Small intestine (tissue), 7 donors: ENCODE measurements at regions not wholly inside any gene's neighbourhood (a gene's known extent, or its start where the extent isn't known, plus 50 kb on each side); places are given as distances from the start of the nearest gene placed in this dataset.
"Not testable (repeated sequence)": the region's sequence is repeated elsewhere in the genome, so short reads cannot be mapped to it uniquely, and the experiment has no call there.

Experiments
- DNase-seq, 2 donors: peaks; one replicate each; pipeline versions ENCODE4 v3.0.0 to v3.0.0-alpha.2; 2013
- FAIRE-seq: peaks from 2 replicates; lab custom pipeline; 2012; peaks lifted over from hg19 to GRCh38; lab: Jason Lieb, UNC
- H3K27ac ChIP-seq, 3 donors: one replicate each; pipeline ENCODE4 v1.5.1; 2013; ENCODE audit warnings: low read length in 2 of 3, mild to moderate bottlenecking in 2 of 3, control low read depth in 1 of 3, inconsistent platforms in 1 of 3, low read depth in 1 of 3, moderate library complexity in 1 of 3
- H3K27me3 ChIP-seq, 3 donors: one replicate each; pipeline ENCODE4 v1.6.1; 2013; ENCODE audit warnings: low read length in 3 of 3, inconsistent platforms in 1 of 3; ENCODE audit not compliant: control insufficient read depth in 3 of 3, insufficient read depth in 3 of 3
- H3K36me3 ChIP-seq, 3 donors: one replicate each; pipeline ENCODE4 v1.6.1; 2013; ENCODE audit warnings: low read length in 3 of 3, inconsistent platforms in 1 of 3, low read depth in 1 of 3, mild to moderate bottlenecking in 1 of 3, moderate library complexity in 1 of 3; ENCODE audit not compliant: control insufficient read depth in 3 of 3, insufficient read depth in 2 of 3
- H3K4me1 ChIP-seq, 3 donors: one replicate each; pipeline ENCODE4 v1.6.1; 2013; ENCODE audit warnings: low read length in 2 of 3, inconsistent platforms in 1 of 3, low read depth in 1 of 3, mild to moderate bottlenecking in 1 of 3, moderate library complexity in 1 of 3; ENCODE audit not compliant: control insufficient read depth in 3 of 3, insufficient read depth in 2 of 3
- H3K4me3 ChIP-seq, 3 donors: one replicate each; pipeline ENCODE4 v1.5.1; 2013; ENCODE audit warnings: low read length in 3 of 3, control low read depth in 1 of 3, inconsistent platforms in 1 of 3, low read depth in 1 of 3, mild to moderate bottlenecking in 1 of 3, moderate library complexity in 1 of 3
- H3K9me3 ChIP-seq, 2 donors: one replicate each; pipeline ENCODE4 v1.6.1; 2013; ENCODE audit warnings: low read depth in 1 of 2, low read length in 1 of 2; ENCODE audit not compliant: control insufficient read depth in 2 of 2, insufficient read depth in 1 of 2
- WGBS, 3 donors: extraction: QIAGEN DNeasy Blood & Tissue Kit; methylation state at CpG; one replicate each; pipeline ENCODE4 v1.1.7; 2013; 5-methylcytosine and 5-hydroxymethylcytosine counted together
- donor health status: healthy with polysubstance abuse.
- donor health status: control.
- donor health status: control.
- donor health status: Bipolar disorder and iron deficiency.
- donor health status: healthy.

DNA sequence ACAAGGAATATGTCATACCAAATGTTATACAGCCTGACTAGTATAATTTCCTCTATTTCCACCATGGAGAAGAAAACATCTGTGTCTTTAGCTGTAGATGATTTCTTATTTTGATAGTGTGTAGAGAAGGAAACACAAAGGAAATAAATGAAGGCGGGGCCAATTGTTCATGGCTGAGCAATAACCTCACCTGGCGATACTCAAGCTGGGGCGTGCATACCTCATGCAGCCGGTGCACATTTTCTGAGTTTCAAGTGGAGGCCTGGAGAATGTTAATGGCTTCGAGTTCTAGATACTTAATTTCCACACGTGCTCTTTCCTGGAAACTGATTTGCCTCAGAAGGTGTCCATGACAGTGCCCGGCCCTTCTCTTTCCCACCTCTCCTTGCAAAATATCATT, 127.4 kb upstream of the TAF11L2 start:
- H3K27ac ChIP-seq = no peak overlapping the region
- no peak for DNase-seq
- WGBS, 3 donors = 82 to 89% (median 88%) methylated on average over 7 of the region's 7 CpGs
- no peak for FAIRE-seq
- no peak overlapping the region for H3K4me3 ChIP-seq
- H3K27me3 ChIP-seq = no peaks in the 10 kb centered on the region
- no peaks in the 10 kb centered on the region for H3K4me1 ChIP-seq
- no peaks in the 10 kb centered on the region for H3K36me3 ChIP-seq
- no peaks in the 10 kb centered on the region for H3K9me3 ChIP-seq

- Histone ChIP-seq H3K36me3 (no peaks in the 10 kb centered on the region), H3K4me1 (no peaks in the 10 kb centered on the region), H3K27ac (no peak overlapping the region), H3K4me3 (no peak overlapping the region), H3K27me3 (no peaks in the 10 kb centered on the region), H3K9me3 (no peaks in the 10 kb centered on the region)
- 50 to 61% (median 59%) methylated on average over 5 of the region's 5 CpGs for WGBS, 3 donors
- FAIRE-seq (no peak), DNase-seq (no peak)
Measured at GRCh38 chr5:17373406-17373805, 124.6 kb upstream of the TAF11L2 start.

GRCh38 chr5:17373814-17374556, 124.0 kb upstream of the TAF11L2 start:
- Histone ChIP-seq H3K9me3 (no peaks in the 10 kb centered on the region), H3K27ac (no peak overlapping the region), H3K27me3 (no peaks in the 10 kb centered on the region), H3K36me3 (no peaks in the 10 kb centered on the region), H3K4me1 (no peaks in the 10 kb centered on the region), H3K4me3 (no peak overlapping the region)
- no peak for DNase-seq
- 63 to 72% (median 69%) methylated on average over 7 of the region's 7 CpGs for WGBS, 3 donors
- no peak for FAIRE-seq

GRCh38 chr5:17374973-17375742, 122.9 kb upstream of the TAF11L2 start:
- no peaks in the 10 kb centered on the region for H3K9me3 ChIP-seq
- no peaks in the 10 kb centered on the region for H3K36me3 ChIP-seq
- no peaks in the 10 kb centered on the region for H3K27me3 ChIP-seq
- no peak for DNase-seq
- H3K4me3 ChIP-seq = no peak overlapping the region
- WGBS, 3 donors = 24 to 55% (median 37%) methylated on average over 10 of the region's 10 CpGs
- no peaks in the 10 kb centered on the region for H3K4me1 ChIP-seq
- H3K27ac ChIP-seq = no peak overlapping the region
- no peak for FAIRE-seq

- WGBS, 3 donors = 91 to 96% (median 92%) methylated on average over 2 of the region's 2 CpGs
- H3K4me1 ChIP-seq, H3K27me3 ChIP-seq, H3K9me3 ChIP-seq, H3K36me3 ChIP-seq, H3K4me3 ChIP-seq, H3K27ac ChIP-seq, FAIRE-seq, DNase-seq: not testable (repeated sequence)
Measured at GRCh38 chr5:17375886-17376285, 122.1 kb upstream of the TAF11L2 start.

- WGBS, 3 donors = 53 to 64% (median 64%) methylated on average over 6 of the region's 6 CpGs
- FAIRE-seq = no peak
Measured at GRCh38 chr5:17378346-17378997, 119.6 kb upstream of the TAF11L2 start.

DNA sequence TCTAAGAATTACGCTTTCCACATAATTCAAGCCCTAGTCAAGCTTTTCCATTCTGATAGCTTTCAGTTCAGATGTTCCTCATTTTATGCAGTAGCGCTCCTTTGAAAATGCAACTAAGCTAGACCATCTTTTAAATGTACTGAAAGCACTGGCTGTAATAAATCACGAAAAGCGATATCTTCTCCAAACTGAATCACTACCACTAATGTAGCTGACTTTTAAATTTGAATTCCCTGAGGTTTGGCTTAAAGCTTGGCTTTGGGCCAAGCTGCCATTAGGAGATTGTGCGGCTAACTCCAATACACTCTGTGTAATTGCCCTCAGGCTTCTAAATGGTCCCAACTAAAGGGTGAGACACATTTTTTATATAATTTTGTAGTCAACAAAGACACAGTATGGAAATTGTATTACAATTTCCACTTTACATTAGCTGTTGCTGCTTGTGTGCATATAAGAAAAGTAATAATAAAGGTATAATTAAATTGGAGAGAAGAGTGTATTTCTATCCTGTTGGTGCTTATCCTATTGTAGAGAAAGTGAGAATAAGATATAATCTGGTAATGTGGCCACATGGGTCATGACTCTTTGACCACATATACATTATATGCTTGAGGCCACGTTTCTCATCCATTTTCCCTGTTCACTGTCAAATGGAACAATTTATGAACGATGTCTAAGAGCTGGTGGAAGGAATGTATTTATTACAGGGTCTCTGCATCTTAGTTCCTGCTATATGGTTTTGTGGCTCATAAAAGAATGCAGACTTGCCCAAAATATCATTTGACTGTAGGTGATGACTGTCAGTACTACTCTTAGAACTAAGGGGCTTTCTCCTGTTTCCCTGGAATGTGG, 118.7 kb upstream of the TAF11L2 start:
- H3K27me3 ChIP-seq = no peaks in the 10 kb centered on the region
- no peak overlapping the region for H3K27ac ChIP-seq
- H3K9me3 ChIP-seq = no peaks in the 10 kb centered on the region
- FAIRE-seq (no peak), DNase-seq (no peak)
- no peaks in the 10 kb centered on the region for H3K4me1 ChIP-seq
- no peaks in the 10 kb centered on the region for H3K36me3 ChIP-seq
- WGBS, 3 donors = 74 to 81% (median 75%) methylated on average over 7 of the region's 7 CpGs
- H3K4me3 ChIP-seq = no peak overlapping the region

More at GRCh38 chr5:17378346-17378997, 119.6 kb upstream of the TAF11L2 start:
- Histone ChIP-seq H3K36me3 (no peaks in the 10 kb centered on the region), H3K4me1 (no peaks in the 10 kb centered on the region), H3K27ac (no peak overlapping the region), H3K4me3 (no peak overlapping the region), H3K9me3 (no peaks in the 10 kb centered on the region), H3K27me3 (no peaks in the 10 kb centered on the region)
- DNase-seq = no peak

- no peak for FAIRE-seq
- WGBS, 3 donors = 86 to 98% (median 90%) methylated on average over 2 of the region's 2 CpGs
- H3K9me3 ChIP-seq = no peaks in the 10 kb centered on the region
- no peak overlapping the region for H3K4me3 ChIP-seq
- H3K36me3 ChIP-seq = no peaks in the 10 kb centered on the region
- no peaks in the 10 kb centered on the region for H3K27me3 ChIP-seq
- no peak overlapping the region for H3K27ac ChIP-seq
- no peak for DNase-seq
- no peaks in the 10 kb centered on the region for H3K4me1 ChIP-seq
Measured at GRCh38 chr5:17381932-17382331, 116.1 kb upstream of the TAF11L2 start.
